ENCODE measurements at regions not wholly inside any gene's neighbourhood (a gene's known extent, or its start where the extent isn't known, plus 50 kb on each side); places are given as distances from the start of the nearest gene placed in this dataset.

- TF ChIP-seq EZH2 (IDR thresholded peaks at IDR 0.05; ENCODE audit: low read length) = no peak
- TF ChIP-seq, protein P1, sequence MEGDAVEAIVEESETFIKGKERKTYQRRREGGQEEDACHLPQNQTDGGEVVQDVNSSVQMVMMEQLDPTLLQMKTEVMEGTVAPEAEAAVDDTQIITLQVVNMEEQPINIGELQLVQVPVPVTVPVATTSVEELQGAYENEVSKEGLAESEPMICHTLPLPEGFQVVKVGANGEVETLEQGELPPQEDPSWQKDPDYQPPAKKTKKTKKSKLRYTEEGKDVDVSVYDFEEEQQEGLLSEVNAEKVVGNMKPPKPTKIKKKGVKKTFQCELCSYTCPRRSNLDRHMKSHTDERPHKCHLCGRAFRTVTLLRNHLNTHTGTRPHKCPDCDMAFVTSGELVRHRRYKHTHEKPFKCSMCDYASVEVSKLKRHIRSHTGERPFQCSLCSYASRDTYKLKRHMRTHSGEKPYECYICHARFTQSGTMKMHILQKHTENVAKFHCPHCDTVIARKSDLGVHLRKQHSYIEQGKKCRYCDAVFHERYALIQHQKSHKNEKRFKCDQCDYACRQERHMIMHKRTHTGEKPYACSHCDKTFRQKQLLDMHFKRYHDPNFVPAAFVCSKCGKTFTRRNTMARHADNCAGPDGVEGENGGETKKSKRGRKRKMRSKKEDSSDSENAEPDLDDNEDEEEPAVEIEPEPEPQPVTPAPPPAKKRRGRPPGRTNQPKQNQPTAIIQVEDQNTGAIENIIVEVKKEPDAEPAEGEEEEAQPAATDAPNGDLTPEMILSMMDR (optimal IDR thresholded peaks at IDR 0.05 in 1 of 3, IDR thresholded peaks at IDR 0.05 in 1 of 3, conservative IDR thresholded peaks at IDR 0.05 in 1 of 3; ENCODE audit: extremely low read depth in 1 of 3, insufficient read depth in 2 of 3, low read length in 3 of 3) = no peak
Observed at GRCh38 chr14:104307627-104308401, 169.4 kb downstream of the KIF26A start.
